HEK293T (cell line): ENCODE measurements at regions not wholly inside any gene's neighbourhood (a gene's known extent, or its start where the extent isn't known, plus 50 kb on each side); places are given as distances from the start of the nearest gene placed in this dataset.

ENCODE experiments used
- ARNT ChIP-seq: fragments of 450-650 bp; IDR thresholded peaks from 2 replicates; pipeline ENCODE4 v1.6.1; 2017; ENCODE audit warnings: mild to moderate bottlenecking
- BHLHE40 ChIP-seq: fragments of 450-650 bp; IDR thresholded peaks from 2 replicates; pipeline ENCODE4 v1.6.1; 2016; ENCODE audit warnings: mild to moderate bottlenecking, moderate library complexity, borderline replicate concordance
- CTBP1 ChIP-seq: fragments of 450-650 bp; IDR thresholded peaks from 2 replicates; pipeline ENCODE4 v1.6.1; 2016; ENCODE audit warnings: borderline replicate concordance
- ELF4 ChIP-seq: fragments of 450-650 bp; IDR thresholded peaks from 2 replicates; pipeline ENCODE4 v1.6.1; 2017; ENCODE audit warnings: antibody characterized with exemption
- FOXA1 ChIP-seq: fragments of 450-650 bp; IDR thresholded peaks from 2 replicates; pipeline ENCODE4 v1.6.1; 2016; ENCODE audit warnings: mild to moderate bottlenecking
- FOXM1 ChIP-seq: fragments of 450-650 bp; IDR thresholded peaks from 2 replicates; pipeline ENCODE4 v1.6.1; 2017; ENCODE audit warnings: mild to moderate bottlenecking, borderline replicate concordance
- HDGF ChIP-seq: fragments of 450-650 bp; IDR thresholded peaks from 2 replicates; pipeline ENCODE4 v1.6.1; 2017; ENCODE audit warnings: antibody characterized with exemption, borderline replicate concordance
- L3MBTL2 ChIP-seq: fragments of 450-650 bp; conservative IDR thresholded peaks from 2 replicates; pipeline ENCODE4 v1.6.1; 2016; ENCODE audit warnings: mild to moderate bottlenecking
- NFRKB ChIP-seq: fragments of 450-650 bp; IDR thresholded peaks from 2 replicates; pipeline ENCODE4 v1.6.1; 2016; ENCODE audit warnings: mild to moderate bottlenecking, moderate library complexity
- SP1 ChIP-seq: fragments of 450-650 bp; IDR thresholded peaks from 2 replicates; pipeline ENCODE4 v1.6.1; 2017
- SUZ12 ChIP-seq: fragments of 450-650 bp; IDR thresholded peaks from 2 replicates; pipeline ENCODE4 v1.6.1; 2016; ENCODE audit warnings: mild to moderate bottlenecking
- TARDBP ChIP-seq: fragments of 450-650 bp; IDR thresholded peaks from 2 replicates; pipeline ENCODE4 v1.6.1; 2016
- ZNF384 ChIP-seq: fragments of 450-650 bp; IDR thresholded peaks from 2 replicates; pipeline ENCODE4 v1.6.1; 2016
- TF ChIP-seq, protein P1 (sequence below): fragments of 450-650 bp; IDR thresholded peaks from 2 replicates; pipeline ENCODE4 v1.6.1; 2016

DNA sequence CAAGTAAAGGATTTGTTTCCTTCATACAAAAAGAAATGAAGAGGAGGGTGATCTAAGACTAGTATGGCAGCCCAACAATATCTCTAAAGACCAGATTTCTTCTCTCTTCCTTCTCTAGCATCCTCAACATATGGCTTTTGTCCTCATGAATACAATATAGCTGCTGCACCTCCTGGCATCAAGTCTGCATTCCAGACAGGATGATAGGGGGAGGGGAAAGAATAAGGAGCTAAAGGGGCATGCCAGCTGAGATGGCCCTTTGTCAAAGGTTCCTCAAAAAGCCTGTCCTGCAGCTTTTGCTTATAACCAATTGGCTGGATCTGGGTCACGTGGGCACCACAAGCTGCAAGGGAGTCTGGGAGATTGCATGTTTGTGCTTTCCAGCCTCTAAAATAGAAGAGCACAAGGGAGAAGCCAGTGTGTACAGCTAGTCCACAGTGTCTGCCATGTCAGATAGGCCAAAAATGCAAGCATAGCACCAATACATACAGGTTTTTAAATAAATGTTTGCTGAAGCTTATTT is 132.6 kb downstream of the BCOR start:
- TF ChIP-seq ARNT: no peak
- TF ChIP-seq TARDBP: no peak
- no peak for TF ChIP-seq ELF4
- TF ChIP-seq SUZ12: no peak
- TF ChIP-seq, protein P1, sequence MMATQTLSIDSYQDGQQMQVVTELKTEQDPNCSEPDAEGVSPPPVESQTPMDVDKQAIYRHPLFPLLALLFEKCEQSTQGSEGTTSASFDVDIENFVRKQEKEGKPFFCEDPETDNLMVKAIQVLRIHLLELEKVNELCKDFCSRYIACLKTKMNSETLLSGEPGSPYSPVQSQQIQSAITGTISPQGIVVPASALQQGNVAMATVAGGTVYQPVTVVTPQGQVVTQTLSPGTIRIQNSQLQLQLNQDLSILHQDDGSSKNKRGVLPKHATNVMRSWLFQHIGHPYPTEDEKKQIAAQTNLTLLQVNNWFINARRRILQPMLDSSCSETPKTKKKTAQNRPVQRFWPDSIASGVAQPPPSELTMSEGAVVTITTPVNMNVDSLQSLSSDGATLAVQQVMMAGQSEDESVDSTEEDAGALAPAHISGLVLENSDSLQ: no peak
- no peak for TF ChIP-seq BHLHE40
- no peak for TF ChIP-seq SP1
- TF ChIP-seq FOXM1: no peak
- no peak for TF ChIP-seq NFRKB
- TF ChIP-seq CTBP1: no peak
- TF ChIP-seq L3MBTL2: no peak
- TF ChIP-seq FOXA1: no peak
- TF ChIP-seq ZNF384: no peak
- no peak for TF ChIP-seq HDGF
